Thoracic aorta (tissue), 2 donors: ENCODE measurements at regions not wholly inside any gene's neighbourhood (a gene's known extent, or its start where the extent isn't known, plus 50 kb on each side); places are given as distances from the start of the nearest gene placed in this dataset.
A peak's percentile ranks its signal among the peaks of the same experiment; 100 is the strongest.

ENCODE experiments used
- ATAC-seq: fragments of 150-250 bp; one replicate; pipeline ENCODE4 v1.8.0; 2017; ENCODE audit warnings: low read depth; ENCODE audit not compliant: insufficient number of reproducible peaks, low FRiP score
- DNase-seq: peaks from one replicate; pipeline ENCODE4 v3.0.0-alpha.2; 2020; ENCODE audit warnings: low spot score
- H3K27ac ChIP-seq, 2 donors: fragments of 200-600 bp; sonication (generic); 1 replicate in 1 of 2; 2 replicates in 1 of 2; pipeline ENCODE4 v1.5.1; 2016; ENCODE audit warnings: mild to moderate bottlenecking in 2 of 2, moderate library complexity in 2 of 2
- H3K27me3 ChIP-seq: fragments of 200-600 bp; sonication (generic); replicated peaks from 2 replicates; pipeline ENCODE4 v1.6.0; 2016; ENCODE audit warnings: mild to moderate bottlenecking; ENCODE audit not compliant: insufficient read depth
- H3K36me3 ChIP-seq: fragments of 200-600 bp; sonication (generic); one replicate; pipeline ENCODE4 v1.5.1; 2016
- H3K4me1 ChIP-seq, 2 donors: fragments of 200-600 bp; sonication (generic); 1 replicate in 1 of 2; 2 replicates in 1 of 2; pipeline versions ENCODE4 v1.5.1 to v1.6.0; 2016; ENCODE audit warnings: low read depth in 2 of 2, mild to moderate bottlenecking in 1 of 2; ENCODE audit not compliant: control insufficient read depth in 1 of 2
- H3K4me3 ChIP-seq: fragments of 200-600 bp; sonication (generic); 2 replicates; pipeline ENCODE4 v1.5.1; 2016; ENCODE audit warnings: mild to moderate bottlenecking
- H3K9me3 ChIP-seq: fragments of 200-600 bp; sonication (generic); 2 replicates; pipeline ENCODE4 v1.5.1; 2016
- TF ChIP-seq, protein P1 (sequence below): fragments of 200-600 bp; sonication (generic); IDR thresholded peaks from one replicate; pipeline ENCODE4 v1.5.1; 2019; ENCODE audit warnings: antibody characterized with exemption

DNA sequence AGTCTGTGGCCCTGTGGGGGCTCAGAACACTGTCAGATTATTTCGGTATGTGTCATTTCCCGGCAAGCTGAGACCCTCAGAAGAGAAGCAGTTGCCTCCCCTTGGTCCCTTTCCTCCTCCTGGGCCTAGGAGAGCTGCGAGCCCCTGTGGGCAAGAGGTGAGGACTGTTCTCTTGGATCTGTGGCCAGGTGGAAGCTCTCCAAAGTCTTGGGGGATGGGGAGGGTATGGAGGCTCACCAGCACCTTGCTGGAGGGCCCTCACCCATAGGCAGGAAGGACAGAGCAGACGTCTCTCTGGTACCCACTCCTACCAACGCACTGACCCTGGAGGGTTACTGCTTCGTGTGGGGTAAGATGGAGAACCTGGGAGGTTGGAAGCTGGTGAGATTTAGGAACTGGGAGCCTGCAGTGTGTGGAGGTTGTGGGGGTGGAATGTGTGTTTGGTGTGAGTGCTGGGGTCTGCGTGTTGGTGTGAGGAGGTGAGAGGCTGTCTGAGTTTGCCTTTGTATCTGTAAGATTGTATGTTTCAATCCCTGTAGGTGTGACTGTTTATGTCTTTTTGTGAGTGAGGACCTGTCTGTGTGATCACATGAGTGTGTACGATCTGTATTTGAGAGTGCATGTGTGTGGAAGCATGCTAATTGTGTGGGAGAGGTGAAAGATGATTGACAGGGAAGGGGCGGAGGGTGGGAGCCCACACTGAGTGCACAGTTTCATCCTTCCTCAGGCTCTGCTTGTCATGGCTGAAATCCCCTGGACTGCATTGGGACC lies 52.4 kb upstream of the PSD2 start:
- TF ChIP-seq, protein P1, sequence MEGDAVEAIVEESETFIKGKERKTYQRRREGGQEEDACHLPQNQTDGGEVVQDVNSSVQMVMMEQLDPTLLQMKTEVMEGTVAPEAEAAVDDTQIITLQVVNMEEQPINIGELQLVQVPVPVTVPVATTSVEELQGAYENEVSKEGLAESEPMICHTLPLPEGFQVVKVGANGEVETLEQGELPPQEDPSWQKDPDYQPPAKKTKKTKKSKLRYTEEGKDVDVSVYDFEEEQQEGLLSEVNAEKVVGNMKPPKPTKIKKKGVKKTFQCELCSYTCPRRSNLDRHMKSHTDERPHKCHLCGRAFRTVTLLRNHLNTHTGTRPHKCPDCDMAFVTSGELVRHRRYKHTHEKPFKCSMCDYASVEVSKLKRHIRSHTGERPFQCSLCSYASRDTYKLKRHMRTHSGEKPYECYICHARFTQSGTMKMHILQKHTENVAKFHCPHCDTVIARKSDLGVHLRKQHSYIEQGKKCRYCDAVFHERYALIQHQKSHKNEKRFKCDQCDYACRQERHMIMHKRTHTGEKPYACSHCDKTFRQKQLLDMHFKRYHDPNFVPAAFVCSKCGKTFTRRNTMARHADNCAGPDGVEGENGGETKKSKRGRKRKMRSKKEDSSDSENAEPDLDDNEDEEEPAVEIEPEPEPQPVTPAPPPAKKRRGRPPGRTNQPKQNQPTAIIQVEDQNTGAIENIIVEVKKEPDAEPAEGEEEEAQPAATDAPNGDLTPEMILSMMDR = no peak
- Histone ChIP-seq H3K4me1 (peaks cover 23 to 37% of the 10 kb centered on the region in 2 donors), H3K4me3 (no peak overlapping the region), H3K27me3 (no peaks in the 10 kb centered on the region), H3K27ac (no peak overlapping the region), H3K9me3 (no peaks in the 10 kb centered on the region), H3K36me3 (no peaks in the 10 kb centered on the region)
- ATAC-seq (no peak), DNase-seq (no peak)

DNA sequence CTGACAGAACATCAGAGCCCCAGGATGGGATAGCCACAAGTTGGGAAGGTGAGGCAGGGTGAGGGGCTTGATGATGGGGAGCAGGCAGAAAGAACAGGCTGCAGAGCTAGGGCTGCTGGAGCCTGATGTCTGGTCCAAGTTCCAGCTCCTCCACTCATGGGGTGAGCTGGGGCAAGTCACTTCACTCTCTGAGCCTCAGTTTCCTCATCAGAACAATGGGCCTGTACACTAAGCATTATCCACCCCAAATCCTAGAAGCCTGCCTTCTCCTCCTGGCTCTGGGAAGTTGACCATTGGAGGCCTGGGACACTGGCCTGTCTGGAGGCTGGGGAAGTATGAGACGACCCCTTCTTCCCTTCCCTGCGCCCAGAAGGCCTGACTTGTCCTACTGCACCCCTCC lies 51.8 kb upstream of the PSD2 start:
- TF ChIP-seq, protein P1 = no peak
- H3K27me3 ChIP-seq = no peaks in the 10 kb centered on the region
- peak overlapping the region in 1 of 2 donors; percentile 74 for H3K27ac ChIP-seq
- H3K4me3 ChIP-seq = no peak overlapping the region
- H3K36me3 ChIP-seq = no peaks in the 10 kb centered on the region
- no peak for DNase-seq
- no peaks in the 10 kb centered on the region for H3K9me3 ChIP-seq
- ATAC-seq = no peak
- peaks cover 23 to 39% of the 10 kb centered on the region in 2 donors for H3K4me1 ChIP-seq

DNA sequence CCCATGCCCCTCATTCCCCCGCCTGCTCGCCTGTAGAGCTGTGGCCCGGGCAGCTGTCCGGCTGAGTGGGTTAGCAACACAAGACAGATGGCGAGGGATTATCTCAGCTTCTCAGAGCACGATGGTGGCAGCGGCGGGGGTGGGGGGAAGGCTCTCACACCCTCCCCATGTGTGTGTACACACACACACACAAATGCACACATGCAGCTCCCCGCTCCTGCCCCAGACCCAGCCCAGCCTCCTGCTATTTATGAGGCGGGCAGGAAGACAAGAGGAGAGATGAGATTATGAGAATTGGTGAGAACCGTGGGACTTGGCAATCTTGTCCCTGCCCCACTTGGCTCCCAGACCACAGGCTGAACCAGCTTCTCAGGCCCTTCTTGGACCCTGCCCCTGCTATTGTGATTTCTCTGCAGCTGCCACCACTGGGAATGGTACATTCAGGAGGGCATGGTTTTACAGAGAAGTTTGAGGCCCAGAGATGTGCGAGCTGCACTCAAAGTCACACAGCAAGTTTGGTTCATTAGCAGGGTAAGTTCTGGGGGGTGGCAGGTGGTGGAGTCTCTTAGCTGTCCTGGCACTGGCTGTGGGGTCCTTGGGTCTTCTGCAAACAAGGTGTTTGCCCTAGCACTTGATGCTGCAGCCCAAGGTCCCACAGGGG lies 51.0 kb upstream of the PSD2 start:
- TF ChIP-seq, protein P1 = no peak
- Histone ChIP-seq H3K27ac (peak overlapping the region; percentile 31 to 74), H3K4me3 (no peak overlapping the region), H3K9me3 (no peaks in the 10 kb centered on the region), H3K4me1 (peaks cover 23 to 39% of the 10 kb centered on the region in 2 donors), H3K27me3 (no peaks in the 10 kb centered on the region), H3K36me3 (no peaks in the 10 kb centered on the region)
- no peak for DNase-seq
- no peak for ATAC-seq

DNA sequence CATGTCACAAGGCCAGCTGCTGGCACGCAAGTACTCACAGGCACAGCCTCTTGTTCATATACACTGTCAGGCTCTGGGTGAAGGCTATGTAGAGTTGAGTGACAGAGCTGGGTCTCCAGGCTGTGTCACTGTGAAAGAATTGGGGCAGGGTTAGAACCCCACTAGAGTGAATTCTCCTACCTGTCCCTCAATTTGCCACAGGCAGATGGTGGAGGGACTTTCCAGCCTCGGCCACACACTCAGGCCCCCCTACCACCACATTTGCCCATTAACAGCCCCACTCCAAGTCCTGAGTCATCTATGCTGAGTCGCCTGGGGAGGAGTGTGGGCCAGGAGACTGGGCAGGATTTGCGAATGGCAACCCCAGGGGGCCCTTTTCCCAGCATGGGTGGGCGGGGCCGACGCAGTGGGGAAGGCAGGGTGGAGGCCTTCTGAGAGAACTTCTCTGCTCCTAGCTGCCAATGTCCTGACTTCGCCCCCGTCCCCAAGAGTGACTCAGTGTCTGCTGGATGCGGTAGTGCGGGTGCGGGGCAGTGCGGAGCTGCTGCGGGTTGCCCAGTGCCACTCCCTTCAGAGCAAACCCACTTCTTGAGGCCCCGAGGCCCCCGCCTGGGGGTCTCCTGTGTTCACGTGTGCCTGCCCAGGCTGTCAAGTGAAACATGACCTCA lies 50.3 kb upstream of the PSD2 start:
- Histone ChIP-seq H3K9me3 (no peaks in the 10 kb centered on the region), H3K4me3 (peak overlapping the region; percentile 76), H3K27me3 (no peaks in the 10 kb centered on the region), H3K27ac (peak overlapping the region; percentile 31 to 74), H3K36me3 (no peaks in the 10 kb centered on the region), H3K4me1 (peaks cover 23 to 39% of the 10 kb centered on the region in 2 donors)
- DNase-seq = peak; percentile 74
- TF ChIP-seq, protein P1 = no peak
- ATAC-seq = peak; percentile 46
